ENCODE measurements at regions not wholly inside any gene's neighbourhood (a gene's known extent, or its start where the extent isn't known, plus 50 kb on each side); places are given as distances from the start of the nearest gene placed in this dataset.

DNA sequence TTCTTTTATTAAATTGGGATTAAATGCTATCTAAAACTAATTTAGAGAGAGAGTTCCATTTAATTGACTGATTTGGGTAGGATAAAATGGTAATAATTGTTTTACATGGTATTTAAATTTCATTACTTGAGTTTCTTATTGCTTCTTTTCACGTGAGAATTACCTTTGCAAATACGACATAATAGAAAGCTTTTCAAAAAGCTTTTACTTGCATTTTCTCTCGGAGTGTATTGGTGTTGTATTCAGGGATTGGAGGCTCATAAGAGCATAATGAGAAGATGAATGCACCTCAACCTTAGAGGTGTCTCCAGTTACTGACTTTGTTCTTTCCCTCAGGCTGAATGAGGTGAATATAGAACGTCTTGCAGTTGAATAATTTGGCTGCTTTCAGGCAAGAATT lies 67.4 kb upstream of the CPHXL start:
- WGBS, 2 experiments (ENCODE audit: extremely low coverage in 2 of 2, insufficient read length in 1 of 2), result no CpG with 5 or more reads among the region's 4 CpGs
- no peak overlapping the region for H2BK120ac ChIP-seq (ENCODE audit: low read depth, low read length)
- no peak overlapping the region for H4K5ac ChIP-seq (ENCODE audit: low read depth, low read length)
- H2AFZ ChIP-seq (replicated peaks; ENCODE audit: low read length, poor library complexity), result no peak overlapping the region
- H4K91ac ChIP-seq (ENCODE audit: insufficient read depth, low read depth, low read length), result no peak overlapping the region
- no peaks in the 10 kb centered on the region for H3K36me3 ChIP-seq (ENCODE audit: control insufficient read depth, insufficient read depth, low read length)
- H2BK5ac ChIP-seq (ENCODE audit: low read depth, low read length, poor library complexity, severe bottlenecking), result no peak overlapping the region
- dilution Hi-C loops (cut with HindIII; ENCODE audit: low sequenced_read_pairs, unreplicated experiment) (loop anchor here (25.0 kb wide), 1 partner anchor 1369 kb away; no protein-coding TSS in a partner anchor), in situ Hi-C loops (cut with MboI; ENCODE audit: low sequenced_read_pairs) (no loop called here), intact Hi-C loops (cut with micrococcal nuclease) (no loop called here)
- DNase-seq (no peak), ATAC-seq (ENCODE audit: low read depth) (no peak)
- H3K9me1 ChIP-seq (ENCODE audit: insufficient read depth, low read length), result no peaks in the 10 kb centered on the region
- no TSS peak for BruUV-seq (replicated peaks)
- no peak overlapping the region for H3K23ac ChIP-seq (ENCODE audit: low read depth, low read length)
- no peak overlapping the region for H2AK9ac ChIP-seq (replicated peaks; ENCODE audit: low read depth, low read length, poor library complexity)
- no peak overlapping the region for H3K9ac ChIP-seq (ENCODE audit: low read depth, low read length)
- H3K14ac ChIP-seq (replicated peaks; ENCODE audit: low read depth, low read length), result no peak overlapping the region
- H3K4me3 ChIP-seq (ENCODE audit: insufficient read depth, low read depth, low read length), result no peak overlapping the region
- ChIA-PET POLR2A (ENCODE audit: unreplicated experiment) (no interaction called here), CTCF (no interaction called here)
- no peak overlapping the region for H3K4ac ChIP-seq (ENCODE audit: low read depth, low read length)
- H3K27me3 ChIP-seq (ENCODE audit: control insufficient read depth, insufficient read depth, low read length), result no peaks in the 10 kb centered on the region
- H3K9me3 ChIP-seq (ENCODE audit: control insufficient read depth, insufficient read depth, low read length), result no peaks in the 10 kb centered on the region
- TF ChIP-seq MAFK (IDR thresholded peaks at IDR 0.05; ENCODE audit: low read depth, low read length), result no peak
- no peak for TF ChIP-seq BHLHE40 (IDR thresholded peaks at IDR 0.05; ENCODE audit: low read depth, low read length)
- no peak for TF ChIP-seq RFX5 (IDR thresholded peaks at IDR 0.05; ENCODE audit: low read depth, low read length)
- no peak for TF ChIP-seq CHD1 (IDR thresholded peaks at IDR 0.05; ENCODE audit: low read depth, low read length)
- TF ChIP-seq, protein P1, sequence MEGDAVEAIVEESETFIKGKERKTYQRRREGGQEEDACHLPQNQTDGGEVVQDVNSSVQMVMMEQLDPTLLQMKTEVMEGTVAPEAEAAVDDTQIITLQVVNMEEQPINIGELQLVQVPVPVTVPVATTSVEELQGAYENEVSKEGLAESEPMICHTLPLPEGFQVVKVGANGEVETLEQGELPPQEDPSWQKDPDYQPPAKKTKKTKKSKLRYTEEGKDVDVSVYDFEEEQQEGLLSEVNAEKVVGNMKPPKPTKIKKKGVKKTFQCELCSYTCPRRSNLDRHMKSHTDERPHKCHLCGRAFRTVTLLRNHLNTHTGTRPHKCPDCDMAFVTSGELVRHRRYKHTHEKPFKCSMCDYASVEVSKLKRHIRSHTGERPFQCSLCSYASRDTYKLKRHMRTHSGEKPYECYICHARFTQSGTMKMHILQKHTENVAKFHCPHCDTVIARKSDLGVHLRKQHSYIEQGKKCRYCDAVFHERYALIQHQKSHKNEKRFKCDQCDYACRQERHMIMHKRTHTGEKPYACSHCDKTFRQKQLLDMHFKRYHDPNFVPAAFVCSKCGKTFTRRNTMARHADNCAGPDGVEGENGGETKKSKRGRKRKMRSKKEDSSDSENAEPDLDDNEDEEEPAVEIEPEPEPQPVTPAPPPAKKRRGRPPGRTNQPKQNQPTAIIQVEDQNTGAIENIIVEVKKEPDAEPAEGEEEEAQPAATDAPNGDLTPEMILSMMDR (conservative IDR thresholded peaks at IDR 0.05; ENCODE audit: low read depth, low read length), result no peak
- TF ChIP-seq POLR2A (IDR thresholded peaks at IDR 0.05; ENCODE audit: low read depth, low read length), result no peak
- TF ChIP-seq, protein P2, sequence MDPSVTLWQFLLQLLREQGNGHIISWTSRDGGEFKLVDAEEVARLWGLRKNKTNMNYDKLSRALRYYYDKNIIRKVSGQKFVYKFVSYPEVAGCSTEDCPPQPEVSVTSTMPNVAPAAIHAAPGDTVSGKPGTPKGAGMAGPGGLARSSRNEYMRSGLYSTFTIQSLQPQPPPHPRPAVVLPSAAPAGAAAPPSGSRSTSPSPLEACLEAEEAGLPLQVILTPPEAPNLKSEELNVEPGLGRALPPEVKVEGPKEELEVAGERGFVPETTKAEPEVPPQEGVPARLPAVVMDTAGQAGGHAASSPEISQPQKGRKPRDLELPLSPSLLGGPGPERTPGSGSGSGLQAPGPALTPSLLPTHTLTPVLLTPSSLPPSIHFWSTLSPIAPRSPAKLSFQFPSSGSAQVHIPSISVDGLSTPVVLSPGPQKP (IDR thresholded peaks at IDR 0.05; ENCODE audit: borderline replicate concordance, low read depth, low read length), result no peak
- no peak for TF ChIP-seq NFE2L2 (IDR thresholded peaks at IDR 0.05; ENCODE audit: low read depth, low read length)
- TF ChIP-seq FOS (IDR thresholded peaks at IDR 0.05; ENCODE audit: low read depth, low read length), result no peak
- TF ChIP-seq RAD21 (IDR thresholded peaks at IDR 0.05; ENCODE audit: low read length), result no peak
- no peak for TF ChIP-seq MXI1 (IDR thresholded peaks at IDR 0.05; ENCODE audit: borderline replicate concordance, low read depth, low read length)
- TF ChIP-seq CEBPB (IDR thresholded peaks at IDR 0.05; ENCODE audit: low read depth, low read length), result no peak
- no peak for TF ChIP-seq RCOR1 (IDR thresholded peaks at IDR 0.05; ENCODE audit: insufficient replicate concordance, low read length)
- no peak for TF ChIP-seq SMC3 (IDR thresholded peaks at IDR 0.05; ENCODE audit: low read depth, low read length)
- TF ChIP-seq, protein P3, sequence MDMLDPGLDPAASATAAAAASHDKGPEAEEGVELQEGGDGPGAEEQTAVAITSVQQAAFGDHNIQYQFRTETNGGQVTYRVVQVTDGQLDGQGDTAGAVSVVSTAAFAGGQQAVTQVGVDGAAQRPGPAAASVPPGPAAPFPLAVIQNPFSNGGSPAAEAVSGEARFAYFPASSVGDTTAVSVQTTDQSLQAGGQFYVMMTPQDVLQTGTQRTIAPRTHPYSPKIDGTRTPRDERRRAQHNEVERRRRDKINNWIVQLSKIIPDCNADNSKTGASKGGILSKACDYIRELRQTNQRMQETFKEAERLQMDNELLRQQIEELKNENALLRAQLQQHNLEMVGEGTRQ (IDR thresholded peaks at IDR 0.05; ENCODE audit: low read depth, low read length), result no peak
- no peak overlapping the region for H2BK20ac ChIP-seq (ENCODE audit: low read depth, low read length)
- H4K20me1 ChIP-seq (ENCODE audit: insufficient read depth, low read length), result no peaks in the 10 kb centered on the region
- H2AK5ac ChIP-seq (ENCODE audit: low read depth, low read length), result no peak overlapping the region
- no peak overlapping the region for H3K18ac ChIP-seq (ENCODE audit: low read depth, low read length)
- H3K27ac ChIP-seq (ENCODE audit: insufficient read depth, low read length), result no peak overlapping the region
- no peaks in the 10 kb centered on the region for H3K79me1 ChIP-seq (ENCODE audit: low read depth in 1 of 2, low read length in 2 of 2)
- no peak overlapping the region for H2BK15ac ChIP-seq (ENCODE audit: low read depth, low read length)
- H3K4me2 ChIP-seq (ENCODE audit: low read depth, low read length), result no peak overlapping the region
- no peak overlapping the region for H3K56ac ChIP-seq (ENCODE audit: extremely low read depth, insufficient read depth, low read length)
- no peaks in the 10 kb centered on the region for H3K4me1 ChIP-seq (ENCODE audit: control insufficient read depth, insufficient read depth, low read length)
- H4K8ac ChIP-seq (ENCODE audit: low read depth in 2 of 2, low read length in 2 of 2), result no peak overlapping the region

All from IMR-90 (cell line).